HEK293 (cell line): ENCODE measurements at regions not wholly inside any gene's neighbourhood (a gene's known extent, or its start where the extent isn't known, plus 50 kb on each side); places are given as distances from the start of the nearest gene placed in this dataset.

Source experiments
- CTCF ChIA-PET: fragments of 350-600 bp; formaldehyde crosslinking; extraction: SDS; loops from one replicate; lab custom pipeline; 2021; ENCODE audit warnings: antibody characterized with exemption; lab: Yijun Ruan, JAX
- POLR2A ChIA-PET: fragments of 300-600 bp; formaldehyde crosslinking; extraction: SDS; loops from one replicate; lab custom pipeline; 2020; ENCODE audit warnings: antibody characterized with exemption, inconsistent platforms; lab: Yijun Ruan, JAX
- H3K27ac ChIP-seq: fragments of 200-500 bp; sonication (Bioruptor generic); 2 replicates; pipeline ENCODE4 v1.5.1; 2014; ENCODE audit warnings: low read depth, low read length, control low read depth, inconsistent platforms; ENCODE audit errors: extremely low read depth
- H3K36me3 ChIP-seq, 2 experiments: fragments of 200-500 bp in 1 of 2; sonication (Bioruptor generic) in 1 of 2; 1 replicate in 1 of 2; 2 replicates in 1 of 2; pipeline ENCODE4 v1.5.1; 2014 to 2017; ENCODE audit warnings: inconsistent platforms in 2 of 2, low read length in 2 of 2; ENCODE audit not compliant: control insufficient read depth in 2 of 2, insufficient read depth in 1 of 2
- H3K4me1 ChIP-seq: fragments of 200-500 bp; sonication (Bioruptor generic); 2 replicates; pipeline ENCODE4 v1.5.1; 2014; ENCODE audit warnings: mild to moderate bottlenecking, low read length, inconsistent platforms; ENCODE audit not compliant: control insufficient read depth, insufficient read depth
- H3K4me3 ChIP-seq: 2 replicates; pipeline ENCODE4 v1.5.1; 2011; ENCODE audit warnings: low read depth, mild to moderate bottlenecking, control low read depth, low read length, moderate library complexity
- H3K9me3 ChIP-seq: fragments of 200-500 bp; sonication (Bioruptor generic); 2 replicates; pipeline ENCODE4 v1.5.1; 2014; ENCODE audit warnings: low read depth, low read length, inconsistent platforms; ENCODE audit not compliant: control insufficient read depth, insufficient read depth
- BCL6B ChIP-seq: fragments of 450-650 bp; formaldehyde crosslinking; IDR thresholded peaks from 2 replicates; pipeline ENCODE4 v1.5.1; 2017; ENCODE audit warnings: missing biosample characterization, missing genetic modification characterization
- EGR2 ChIP-seq: fragments of 450-650 bp; formaldehyde crosslinking; IDR thresholded peaks from 2 replicates; pipeline ENCODE4 v1.5.1; 2016; ENCODE audit warnings: low read depth, missing biosample characterization, missing genetic modification characterization
- GLI4 ChIP-seq: fragments of 450-650 bp; formaldehyde crosslinking; IDR thresholded peaks from 2 replicates; pipeline ENCODE4 v1.5.1; 2016; ENCODE audit warnings: missing biosample characterization, missing genetic modification characterization
- KLF16 ChIP-seq: fragments of 450-650 bp; formaldehyde crosslinking; IDR thresholded peaks from 2 replicates; pipeline ENCODE4 v1.5.1; 2017; ENCODE audit warnings: missing biosample characterization, missing genetic modification characterization
- MYNN ChIP-seq: fragments of 450-650 bp; formaldehyde crosslinking; IDR thresholded peaks from 2 replicates; pipeline ENCODE4 v1.5.1; 2016; ENCODE audit warnings: missing biosample characterization, missing genetic modification characterization, borderline replicate concordance
- OSR2 ChIP-seq: fragments of 450-650 bp; formaldehyde crosslinking; IDR thresholded peaks from 2 replicates; pipeline ENCODE4 v1.5.1; 2016; ENCODE audit warnings: missing biosample characterization, missing genetic modification characterization
- OVOL3 ChIP-seq: fragments of 450-650 bp; formaldehyde crosslinking; IDR thresholded peaks from 2 replicates; pipeline ENCODE4 v1.5.1; 2016; ENCODE audit warnings: missing biosample characterization, missing genetic modification characterization
- PRDM1 ChIP-seq: fragments of 450-650 bp; formaldehyde crosslinking; IDR thresholded peaks from 2 replicates; pipeline ENCODE4; 2016; ENCODE audit warnings: missing biosample characterization, missing genetic modification characterization
- PRDM4 ChIP-seq: fragments of 450-650 bp; formaldehyde crosslinking; IDR thresholded peaks from 2 replicates; pipeline ENCODE4 v1.5.1; 2017; ENCODE audit warnings: missing biosample characterization, missing genetic modification characterization
- ZBTB17 ChIP-seq: fragments of 450-650 bp; formaldehyde crosslinking; IDR thresholded peaks from 2 replicates; pipeline ENCODE4 v1.5.1; 2016; ENCODE audit warnings: missing biosample characterization, missing genetic modification characterization
- ZBTB44 ChIP-seq: fragments of 450-650 bp; IDR thresholded peaks from 2 replicates; pipeline ENCODE4 v1.5.1; 2018; ENCODE audit warnings: missing biosample characterization, mild to moderate bottlenecking, missing genetic modification characterization
- ZBTB6 ChIP-seq: fragments of 450-650 bp; formaldehyde crosslinking; IDR thresholded peaks from 2 replicates; pipeline ENCODE4 v1.5.1; 2017; ENCODE audit warnings: missing biosample characterization, missing genetic modification characterization
- ZBTB8A ChIP-seq: fragments of 450-650 bp; formaldehyde crosslinking; IDR thresholded peaks from 2 replicates; pipeline ENCODE4 v1.5.1; 2016; ENCODE audit warnings: missing biosample characterization, missing genetic modification characterization
- ZFHX2 ChIP-seq: fragments of 450-650 bp; formaldehyde crosslinking; conservative IDR thresholded peaks from 2 replicates; pipeline ENCODE4 v1.5.1; 2016; ENCODE audit warnings: missing biosample characterization, missing genetic modification characterization
- ZNF16 ChIP-seq: fragments of 450-650 bp; formaldehyde crosslinking; IDR thresholded peaks from 2 replicates; pipeline ENCODE4 v1.5.1; 2016; ENCODE audit warnings: low read depth, missing biosample characterization, missing genetic modification characterization
- ZNF174 ChIP-seq: fragments of 450-650 bp; formaldehyde crosslinking; IDR thresholded peaks from 2 replicates; pipeline ENCODE4 v1.5.0; 2017; ENCODE audit warnings: missing biosample characterization, mild to moderate bottlenecking, missing genetic modification characterization
- ZNF175 ChIP-seq: fragments of 450-650 bp; formaldehyde crosslinking; IDR thresholded peaks from 2 replicates; pipeline ENCODE4 v1.5.1; 2016; ENCODE audit warnings: missing biosample characterization, missing genetic modification characterization
- ZNF23 ChIP-seq: fragments of 450-650 bp; formaldehyde crosslinking; IDR thresholded peaks from 2 replicates; pipeline ENCODE4 v1.5.1; 2016; ENCODE audit warnings: missing biosample characterization, missing genetic modification characterization, borderline replicate concordance
- ZNF37A ChIP-seq: fragments of 450-650 bp; IDR thresholded peaks from 2 replicates; pipeline ENCODE4 v1.5.1; 2018; ENCODE audit warnings: missing biosample characterization, missing genetic modification characterization
- ZNF391 ChIP-seq: fragments of 450-650 bp; formaldehyde crosslinking; IDR thresholded peaks from 2 replicates; pipeline ENCODE4 v1.5.1; 2016; ENCODE audit warnings: low read depth, missing biosample characterization, missing genetic modification characterization, borderline replicate concordance
- ZNF423 ChIP-seq: fragments of 450-650 bp; formaldehyde crosslinking; IDR thresholded peaks from 2 replicates; pipeline ENCODE4 v1.5.1; 2016; ENCODE audit warnings: missing biosample characterization, missing genetic modification characterization
- ZNF510 ChIP-seq: fragments of 450-650 bp; formaldehyde crosslinking; IDR thresholded peaks from 2 replicates; pipeline ENCODE4 v1.5.1; 2018; ENCODE audit warnings: mild to moderate bottlenecking, missing genetic modification characterization, missing biosample characterization; ENCODE audit not compliant: insufficient replicate concordance
- ZNF513 ChIP-seq: fragments of 450-650 bp; IDR thresholded peaks from 2 replicates; pipeline ENCODE4 v1.5.1; 2018; ENCODE audit warnings: missing biosample characterization, missing genetic modification characterization
- ZNF530 ChIP-seq: fragments of 450-650 bp; formaldehyde crosslinking; IDR thresholded peaks from 2 replicates; pipeline ENCODE4 v1.5.1; 2016; ENCODE audit warnings: low read depth, missing biosample characterization, missing genetic modification characterization
- ZNF610 ChIP-seq: fragments of 450-650 bp; formaldehyde crosslinking; IDR thresholded peaks from 2 replicates; pipeline ENCODE4 v1.5.1; 2016; ENCODE audit warnings: missing biosample characterization, missing genetic modification characterization, borderline replicate concordance
- ZNF768 ChIP-seq: fragments of 450-650 bp; formaldehyde crosslinking; IDR thresholded peaks from 2 replicates; pipeline ENCODE4 v1.5.1; 2018; ENCODE audit warnings: missing biosample characterization, mild to moderate bottlenecking, missing genetic modification characterization
- ZNF843 ChIP-seq: fragments of 450-650 bp; formaldehyde crosslinking; IDR thresholded peaks from 2 replicates; pipeline ENCODE4 v1.5.1; 2016; ENCODE audit warnings: missing biosample characterization, missing genetic modification characterization

GRCh38 chr4:160370046-160370445 lies 1267.2 kb downstream of the RAPGEF2 start:
- CTCF ChIA-PET, result interaction anchor here (0.6 kb wide), 1 partner anchor 222 kb away, joined by 3 read pairs; no protein-coding TSS in a partner anchor
- no peak for TF ChIP-seq OSR2 (tag by site-specific recombination)
- TF ChIP-seq ZBTB6 (tag by site-specific recombination), result no peak
- no peak for TF ChIP-seq ZNF423 (tag by site-specific recombination)
- no peak for TF ChIP-seq BCL6B (tag by site-specific recombination)
- no peak for TF ChIP-seq MYNN (tag by site-specific recombination)
- no peak for TF ChIP-seq GLI4
- no peaks in the 10 kb centered on the region for H3K9me3 ChIP-seq

GRCh38 chr4:160371446-160371845 lies 1268.6 kb downstream of the RAPGEF2 start:
- Histone ChIP-seq H3K4me3 (no peak overlapping the region), H3K9me3 (no peaks in the 10 kb centered on the region), H3K27ac (no peak overlapping the region), H3K4me1 (no peaks in the 10 kb centered on the region), H3K36me3 (no peaks in the 10 kb centered on the region)
- ChIA-PET CTCF (no interaction called here), POLR2A (no interaction called here)
- no peak for TF ChIP-seq ZNF843
- TF ChIP-seq ZNF23, result no peak
- no peak for TF ChIP-seq ZNF530 (tag by site-specific recombination)
- TF ChIP-seq OVOL3 (tag by site-specific recombination), result no peak
- TF ChIP-seq ZNF391 (tag by site-specific recombination), result no peak
- TF ChIP-seq ZBTB17 (tag by site-specific recombination), result no peak
- TF ChIP-seq PRDM1, result no peak
- no peak for TF ChIP-seq ZNF768 (tag by site-specific recombination)
- no peak for TF ChIP-seq EGR2 (tag by site-specific recombination)
- TF ChIP-seq ZNF174 (tag by site-specific recombination), result no peak
- TF ChIP-seq ZNF16, result no peak
- no peak for TF ChIP-seq ZNF37A (tag by site-specific recombination)
- no peak for TF ChIP-seq ZNF513 (tag by site-specific recombination)

More at GRCh38 chr4:160370046-160370445, 1267.2 kb downstream of the RAPGEF2 start:
- H3K4me1 ChIP-seq, result no peaks in the 10 kb centered on the region
- H3K27ac ChIP-seq, result no peak overlapping the region
- POLR2A ChIA-PET, result no interaction called here
- no peaks in the 10 kb centered on the region for H3K36me3 ChIP-seq
- no peak overlapping the region for H3K4me3 ChIP-seq

GRCh38 chr4:160372390-160372789 lies 1269.5 kb downstream of the RAPGEF2 start:
- Histone ChIP-seq H3K4me3 (no peak overlapping the region), H3K9me3 (no peaks in the 10 kb centered on the region), H3K27ac (no peak overlapping the region), H3K36me3 (no peaks in the 10 kb centered on the region), H3K4me1 (no peaks in the 10 kb centered on the region)
- CTCF ChIA-PET, result no interaction called here
- no peak for TF ChIP-seq ZFHX2 (tag by site-specific recombination)
- no peak for TF ChIP-seq ZNF610 (tag by site-specific recombination)
- TF ChIP-seq ZBTB44 (tag by site-specific recombination), result no peak
- no peak for TF ChIP-seq ZNF175 (tag by site-specific recombination)
- TF ChIP-seq ZNF510, result no peak
- no peak for TF ChIP-seq PRDM4 (tag by site-specific recombination)
- TF ChIP-seq ZBTB8A (tag by site-specific recombination), result no peak
- TF ChIP-seq KLF16 (tag by site-specific recombination), result no peak
- no peak for TF ChIP-seq GLI4
- POLR2A ChIA-PET, result no interaction called here
